HFFc6 (cell line): ENCODE measurements at regions not wholly inside any gene's neighbourhood (a gene's known extent, or its start where the extent isn't known, plus 50 kb on each side); places are given as distances from the start of the nearest gene placed in this dataset.

Source experiments
- DNase-seq: peaks from one replicate; pipeline ENCODE4 v3.0.0-alpha.2; 2018
- H3K27ac Mint-ChIP-seq: 2 replicates; pipeline ENCODE4 v1.8.0; 2020; ENCODE audit warnings: mild to moderate bottlenecking, mixed read lengths
- H3K27me3 Mint-ChIP-seq: 2 replicates; pipeline ENCODE4 v1.8.0; 2021; ENCODE audit warnings: mild to moderate bottlenecking, moderate library complexity, mixed read lengths; ENCODE audit not compliant: insufficient read depth
- H3K36me3 Mint-ChIP-seq: 2 replicates; pipeline ENCODE4 v1.8.0; 2021; ENCODE audit warnings: low read depth, mixed read lengths
- H3K4me1 Mint-ChIP-seq: 2 replicates; pipeline ENCODE4 v1.8.0; 2020; ENCODE audit warnings: low read depth, mixed read lengths
- H3K4me3 Mint-ChIP-seq: 2 replicates; pipeline ENCODE4 v1.8.0; 2020; ENCODE audit warnings: mild to moderate bottlenecking, moderate library complexity, mixed read lengths
- H3K9me3 Mint-ChIP-seq: 2 replicates; pipeline ENCODE4 v1.8.0; 2020; ENCODE audit warnings: mild to moderate bottlenecking, mixed read lengths
- TF ChIP-seq, protein P1 (sequence below): fragments of 200-600 bp; sonication (generic); IDR thresholded peaks from 2 replicates; pipeline ENCODE4 v1.5.0; 2021; ENCODE audit warnings: antibody characterized with exemption, mild to moderate bottlenecking

DNA sequence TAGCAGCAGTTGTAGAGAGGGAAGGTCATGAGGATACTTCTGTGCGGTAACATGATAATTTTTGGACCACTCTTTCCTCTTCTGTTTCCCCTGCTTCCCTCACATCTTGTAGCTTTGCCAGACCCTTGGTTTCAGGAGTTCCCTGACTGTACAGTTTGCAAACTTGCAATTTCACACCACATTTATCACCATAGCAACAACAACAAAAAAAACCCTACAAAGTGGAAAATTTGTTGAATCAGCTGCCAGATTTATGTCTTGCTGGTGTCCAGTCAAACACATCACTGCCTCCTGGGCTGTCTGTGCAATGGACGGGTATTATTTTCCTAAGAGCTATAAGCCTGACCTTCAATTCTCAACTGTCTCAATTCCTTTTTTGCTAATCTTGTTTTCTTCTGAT, 751.6 kb downstream of the TLR4 start:
- H3K4me3 Mint-ChIP-seq = no peak overlapping the region
- H3K27me3 Mint-ChIP-seq = no peaks in the 10 kb centered on the region
- peaks cover 33% of the 10 kb centered on the region for H3K9me3 Mint-ChIP-seq
- TF ChIP-seq, protein P1, sequence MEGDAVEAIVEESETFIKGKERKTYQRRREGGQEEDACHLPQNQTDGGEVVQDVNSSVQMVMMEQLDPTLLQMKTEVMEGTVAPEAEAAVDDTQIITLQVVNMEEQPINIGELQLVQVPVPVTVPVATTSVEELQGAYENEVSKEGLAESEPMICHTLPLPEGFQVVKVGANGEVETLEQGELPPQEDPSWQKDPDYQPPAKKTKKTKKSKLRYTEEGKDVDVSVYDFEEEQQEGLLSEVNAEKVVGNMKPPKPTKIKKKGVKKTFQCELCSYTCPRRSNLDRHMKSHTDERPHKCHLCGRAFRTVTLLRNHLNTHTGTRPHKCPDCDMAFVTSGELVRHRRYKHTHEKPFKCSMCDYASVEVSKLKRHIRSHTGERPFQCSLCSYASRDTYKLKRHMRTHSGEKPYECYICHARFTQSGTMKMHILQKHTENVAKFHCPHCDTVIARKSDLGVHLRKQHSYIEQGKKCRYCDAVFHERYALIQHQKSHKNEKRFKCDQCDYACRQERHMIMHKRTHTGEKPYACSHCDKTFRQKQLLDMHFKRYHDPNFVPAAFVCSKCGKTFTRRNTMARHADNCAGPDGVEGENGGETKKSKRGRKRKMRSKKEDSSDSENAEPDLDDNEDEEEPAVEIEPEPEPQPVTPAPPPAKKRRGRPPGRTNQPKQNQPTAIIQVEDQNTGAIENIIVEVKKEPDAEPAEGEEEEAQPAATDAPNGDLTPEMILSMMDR = no peak
- H3K4me1 Mint-ChIP-seq = no peaks in the 10 kb centered on the region
- H3K36me3 Mint-ChIP-seq = no peaks in the 10 kb centered on the region
- no peak for DNase-seq
- H3K27ac Mint-ChIP-seq = no peak overlapping the region

DNA sequence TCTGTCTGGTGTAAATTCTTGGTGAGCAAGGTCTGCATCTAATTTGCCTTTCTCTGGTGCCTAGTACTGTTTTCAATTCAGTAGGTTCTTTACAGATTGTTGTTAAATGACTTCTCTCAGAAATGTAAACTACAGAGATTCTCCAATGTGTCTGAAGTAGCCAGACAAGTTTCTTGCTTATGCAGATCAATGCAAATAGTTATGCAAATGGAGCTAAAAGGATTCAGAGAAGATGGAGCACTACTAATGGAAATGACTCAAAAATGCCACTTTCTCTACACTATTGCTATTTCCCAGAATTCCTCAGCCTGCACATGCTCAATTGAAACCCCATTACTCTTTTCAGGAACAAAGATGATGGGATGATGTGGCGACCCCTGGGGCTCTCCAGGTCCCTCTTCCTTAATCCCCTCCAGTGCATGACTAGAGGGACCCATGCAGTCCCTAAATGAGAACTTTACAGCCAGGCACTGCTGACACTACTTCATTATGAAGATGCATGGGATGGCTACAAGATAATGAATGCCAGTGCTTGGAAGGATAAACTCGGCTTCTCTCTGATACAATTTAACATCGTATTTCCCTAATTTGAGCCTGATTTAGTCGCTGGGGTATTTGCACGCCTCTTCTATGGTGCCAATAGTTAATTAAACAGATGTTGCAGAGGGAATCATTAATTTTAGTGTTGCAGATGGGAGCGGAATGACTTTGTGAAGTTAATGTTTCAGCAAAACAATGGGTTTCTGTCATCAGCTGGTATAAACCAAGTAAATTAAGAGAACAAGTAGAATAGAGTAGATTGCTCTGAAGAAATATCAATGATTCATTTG, 753.2 kb downstream of the TLR4 start:
- Mint-ChIP-seq H3K36me3 (no peaks in the 10 kb centered on the region), H3K27me3 (no peaks in the 10 kb centered on the region), H3K27ac (no peak overlapping the region), H3K4me1 (no peaks in the 10 kb centered on the region), H3K9me3 (peaks cover 40% of the 10 kb centered on the region), H3K4me3 (no peak overlapping the region)
- TF ChIP-seq, protein P1 = no peak
- no peak for DNase-seq

DNA sequence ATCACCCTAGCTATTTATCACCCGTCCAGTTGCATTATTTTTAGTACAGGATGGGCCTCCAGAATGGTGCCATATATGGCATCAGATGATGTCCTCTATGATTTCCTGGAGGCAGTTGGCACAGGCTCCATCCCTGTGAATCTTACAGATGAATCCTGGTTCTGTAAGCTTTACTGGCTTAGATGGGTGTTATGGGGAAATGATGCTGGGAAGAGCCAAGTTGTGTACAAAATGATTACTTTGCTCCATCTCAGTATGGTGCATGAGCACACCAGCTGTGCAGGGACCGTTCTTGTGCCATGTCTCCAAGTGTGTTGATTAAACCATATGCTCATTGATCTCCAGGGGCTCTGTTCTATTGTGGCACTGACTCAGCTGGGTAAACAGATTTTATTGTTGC, 755.7 kb downstream of the TLR4 start:
- no peak overlapping the region for H3K27ac Mint-ChIP-seq
- no peak for DNase-seq

DNA sequence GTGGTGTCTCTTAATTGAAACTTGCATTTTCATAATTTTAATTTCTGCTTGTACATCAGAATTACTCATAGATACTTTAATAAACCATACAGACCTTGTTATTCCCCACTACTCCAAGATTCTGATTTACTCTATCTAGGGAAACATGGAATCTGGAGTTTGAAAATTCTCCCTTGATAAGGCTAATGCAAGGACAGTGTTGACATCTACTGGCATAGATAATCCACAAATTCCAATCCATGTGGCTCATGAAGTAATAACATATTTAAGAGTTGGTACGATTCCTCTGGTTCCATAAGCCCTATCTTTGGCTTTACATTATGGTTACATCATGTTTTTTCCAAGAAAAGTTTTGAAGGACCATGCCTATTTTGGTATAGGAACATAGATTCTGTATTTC, 759.2 kb downstream of the TLR4 start:
- TF ChIP-seq, protein P1 = no peak
- no peak overlapping the region for H3K27ac Mint-ChIP-seq
- H3K9me3 Mint-ChIP-seq = peaks cover 20% of the 10 kb centered on the region
- no peak for DNase-seq
- H3K27me3 Mint-ChIP-seq = no peaks in the 10 kb centered on the region; the same call in 1 of the 2 replicates
- no peak overlapping the region for H3K4me3 Mint-ChIP-seq
- no peaks in the 10 kb centered on the region for H3K4me1 Mint-ChIP-seq
- H3K36me3 Mint-ChIP-seq = no peaks in the 10 kb centered on the region

More for the DNA sequence above, 755.7 kb downstream of the TLR4 start:
- H3K27me3 Mint-ChIP-seq = no peaks in the 10 kb centered on the region
- H3K9me3 Mint-ChIP-seq = peaks cover 38% of the 10 kb centered on the region
- TF ChIP-seq, protein P1 = no peak
- no peaks in the 10 kb centered on the region for H3K4me1 Mint-ChIP-seq
- no peak overlapping the region for H3K4me3 Mint-ChIP-seq
- no peaks in the 10 kb centered on the region for H3K36me3 Mint-ChIP-seq

DNA sequence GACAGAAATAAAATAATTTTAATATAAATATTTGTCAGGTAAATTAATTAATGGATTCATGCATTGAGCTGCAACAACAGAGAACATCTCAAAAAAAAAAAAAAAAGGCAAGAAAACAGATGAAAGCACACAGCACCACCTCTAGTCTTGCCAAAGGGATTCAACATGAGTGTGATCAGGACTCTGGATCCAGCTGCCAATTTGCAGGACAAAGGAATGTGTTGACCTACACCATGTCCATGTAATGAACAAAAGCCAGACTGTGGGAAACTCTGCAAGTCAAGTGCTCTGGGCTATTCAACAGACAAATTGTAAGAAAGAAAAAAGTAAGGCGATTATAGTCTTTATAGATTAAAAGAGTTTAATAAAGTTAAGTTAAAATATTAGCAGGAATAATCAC, 769.3 kb downstream of the TLR4 start:
- TF ChIP-seq, protein P1 = no peak
- Mint-ChIP-seq H3K4me3 (no peak overlapping the region), H3K27me3 (no peaks in the 10 kb centered on the region), H3K4me1 (no peaks in the 10 kb centered on the region), H3K36me3 (no peaks in the 10 kb centered on the region), H3K27ac (no peak overlapping the region), H3K9me3 (peaks cover 33% of the 10 kb centered on the region)
- no peak for DNase-seq
